GM21737 (cell line): ENCODE measurements at regions not wholly inside any gene's neighbourhood (a gene's known extent, or its start where the extent isn't known, plus 50 kb on each side); places are given as distances from the start of the nearest gene placed in this dataset.
"Not testable (repeated sequence)": the region's sequence is repeated elsewhere in the genome, so short reads cannot be mapped to it uniquely, and the experiment has no call there.

Source experiments
- ATAC-seq: cut with Tn5 transposase; IDR thresholded peaks from one replicate; pipeline ENCODE4 v1.9.1; 2021; ENCODE audit warnings: mild to moderate bottlenecking, moderate library complexity; ENCODE audit not compliant: unreplicated experiment

- ATAC-seq, result no peak
Observed at GRCh38 chr9:74403581-74403980, 93.6 kb upstream of the RORB start.

DNA sequence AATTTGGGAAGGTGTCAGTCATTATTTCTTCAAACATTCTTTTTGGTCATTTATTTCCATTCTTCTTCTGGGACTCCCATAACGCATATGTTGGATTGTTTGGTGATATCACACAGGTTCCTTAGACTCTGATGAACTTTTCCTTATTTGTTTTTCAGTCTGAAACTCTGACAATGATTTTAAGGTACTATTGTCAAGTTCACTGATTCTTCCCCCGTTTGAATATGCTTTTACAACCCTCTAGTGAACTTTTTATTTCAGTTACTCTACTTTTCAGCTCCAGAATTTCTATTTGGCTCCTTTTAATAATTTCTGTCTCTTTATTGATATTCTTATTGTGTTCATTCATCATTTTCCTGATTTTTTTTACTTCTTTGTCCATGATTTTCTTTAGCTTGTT lies 92.5 kb upstream of the RORB start:
- no peak for ATAC-seq

DNA sequence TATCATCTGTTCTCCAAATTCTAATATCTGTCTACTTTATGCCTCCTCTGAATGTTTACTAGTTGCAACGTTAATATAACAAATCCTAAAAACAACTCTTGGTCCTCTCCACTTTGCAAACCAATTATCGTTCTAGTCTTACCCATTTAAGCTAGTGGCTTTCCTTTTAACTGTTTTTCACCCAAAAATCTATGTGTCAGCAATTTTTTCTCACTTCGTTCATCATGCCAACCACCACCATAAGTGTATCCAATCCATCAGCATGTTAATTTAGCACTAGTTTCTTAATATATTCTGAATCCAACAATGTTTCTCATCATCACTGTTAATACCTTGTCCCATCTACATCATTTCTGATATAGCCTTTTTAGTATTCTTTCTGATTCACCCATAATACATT lies 90.0 kb upstream of the RORB start:
- ATAC-seq, result no peak

DNA sequence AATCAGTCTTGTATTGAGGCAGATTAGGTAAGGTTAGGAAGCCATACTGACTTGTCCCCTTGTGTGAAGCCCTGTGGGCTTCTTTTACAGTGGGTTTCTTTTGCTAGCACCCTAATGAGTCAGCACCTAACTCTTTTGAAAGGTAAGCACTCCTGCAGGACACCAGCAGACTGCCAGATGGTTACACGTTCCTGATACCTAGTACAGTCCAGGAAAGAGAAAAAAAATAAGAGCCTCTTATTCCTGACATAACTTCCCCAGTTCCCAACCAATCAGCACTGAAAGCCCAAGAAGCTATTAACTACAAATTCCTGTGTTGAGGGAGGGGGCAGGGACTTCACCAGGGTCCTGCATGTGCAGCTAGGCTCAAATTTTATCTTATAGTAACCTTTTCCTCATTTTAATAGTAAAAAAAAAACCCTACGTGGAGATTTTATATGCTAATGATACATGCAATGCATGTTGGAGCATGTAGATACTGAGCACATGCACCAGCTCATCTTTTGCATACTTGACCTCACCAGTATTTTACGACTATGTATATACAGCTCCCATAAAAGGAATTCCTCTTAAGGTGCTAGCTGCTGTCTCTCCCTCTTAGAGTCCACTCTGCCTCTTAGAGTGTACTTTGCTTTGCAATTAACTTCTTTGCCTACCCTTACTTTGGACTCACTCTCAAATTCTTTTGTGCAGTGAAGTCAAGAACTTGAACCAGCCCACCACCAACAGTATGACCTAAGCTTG lies 84.7 kb upstream of the RORB start:
- no peak for ATAC-seq

DNA sequence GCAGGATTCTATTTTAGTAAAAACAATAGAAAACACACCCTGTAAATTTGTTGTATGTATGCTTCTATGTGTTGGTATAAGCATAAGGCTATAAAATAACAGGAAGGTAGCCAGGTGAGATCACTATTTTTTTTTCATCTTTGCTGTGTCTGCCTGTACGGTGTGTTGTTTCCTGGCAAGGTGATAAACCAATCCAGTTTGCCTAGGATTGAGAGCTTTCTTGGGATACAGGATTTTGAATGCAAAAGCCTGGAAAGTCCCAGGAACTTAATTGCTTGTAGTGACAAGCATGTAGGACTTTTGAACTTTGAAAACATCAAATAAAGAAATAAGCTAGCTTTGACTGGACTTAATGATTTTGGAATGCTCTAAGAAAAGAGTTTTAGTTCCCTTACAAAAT lies 83.3 kb upstream of the RORB start:
- ATAC-seq, result no peak

- ATAC-seq, result no peak
Observed at GRCh38 chr9:74414325-74414724, 82.8 kb upstream of the RORB start.

DNA sequence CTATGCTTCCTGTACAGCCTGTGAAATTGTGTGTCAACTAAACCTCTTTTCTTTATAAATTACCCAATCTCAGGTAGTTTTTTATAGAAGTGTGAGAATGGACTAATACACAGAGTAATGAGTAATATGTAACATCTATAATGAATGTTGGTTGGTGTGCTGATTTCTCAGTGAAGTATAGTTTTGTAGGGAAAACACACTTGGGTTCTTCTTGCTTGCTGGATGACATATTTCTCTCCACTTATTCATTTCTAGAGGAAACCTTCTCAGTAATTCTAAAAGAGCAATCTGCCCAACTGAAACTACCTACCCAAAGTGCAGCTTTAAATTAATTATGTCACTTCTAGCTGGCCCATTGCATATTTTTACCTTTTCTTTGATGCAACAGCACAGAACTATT lies 81.1 kb upstream of the RORB start:
- no peak for ATAC-seq

DNA sequence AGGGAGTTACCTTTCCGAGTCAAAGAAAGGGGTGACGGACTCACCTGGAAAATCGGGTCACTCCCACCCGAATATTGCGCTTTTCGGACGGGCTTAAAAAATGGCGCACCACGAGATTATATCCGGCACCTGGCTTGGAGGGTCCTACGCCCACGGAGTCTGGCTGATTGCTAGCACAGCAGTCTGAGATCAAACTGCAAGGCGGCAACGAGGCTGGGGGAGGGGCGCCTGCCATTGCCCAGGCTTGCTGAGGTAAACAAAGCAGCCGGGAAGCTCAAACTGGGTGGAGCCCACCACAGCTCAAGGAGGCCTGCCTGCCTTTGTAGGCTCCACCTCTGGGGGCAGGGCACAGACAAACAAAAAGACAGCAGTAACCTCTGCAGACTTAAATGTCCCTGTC lies 72.6 kb upstream of the RORB start:
- ATAC-seq, result not testable (repeated sequence)

GRCh38 chr9:74431467-74431866 lies 65.7 kb upstream of the RORB start:
- ATAC-seq, result no peak

DNA sequence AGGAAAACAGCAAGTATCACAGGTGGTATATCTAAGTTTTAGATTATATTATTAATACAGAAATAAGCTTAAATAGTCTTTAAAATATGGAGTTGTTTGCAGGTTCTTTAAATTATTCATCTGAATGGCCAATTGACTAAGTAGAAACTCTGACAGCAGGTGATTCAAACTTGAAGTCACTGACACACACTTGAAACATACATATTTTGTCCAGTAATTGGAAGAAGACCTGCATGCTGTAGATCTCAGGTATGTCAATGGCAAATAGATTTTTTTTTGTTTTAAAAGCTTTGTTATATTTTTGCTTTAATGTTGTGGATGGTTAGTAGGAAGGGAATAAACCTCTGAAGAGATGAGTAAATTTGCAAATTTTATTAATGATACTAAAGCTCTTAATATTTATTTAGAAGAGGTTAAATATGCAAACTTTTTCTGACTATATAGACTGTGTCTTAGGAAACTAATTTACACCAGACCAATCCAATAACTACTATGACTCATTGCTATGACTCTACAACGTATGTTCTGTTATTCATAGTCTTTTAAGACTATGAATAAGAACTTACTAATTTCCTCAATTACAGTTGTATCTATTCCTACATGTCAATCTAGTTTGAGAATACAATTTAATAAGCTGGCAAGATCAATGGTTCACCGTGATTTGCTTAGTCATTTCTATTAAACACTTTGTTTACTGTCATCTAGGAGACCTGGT lies 53.9 kb upstream of the RORB start:
- ATAC-seq, result no peak

- no peak for ATAC-seq
Observed at GRCh38 chr9:74444369-74444768, 52.8 kb upstream of the RORB start.
